Spleen (tissue), 11 donors: ENCODE measurements at regions not wholly inside any gene's neighbourhood (a gene's known extent, or its start where the extent isn't known, plus 50 kb on each side); places are given as distances from the start of the nearest gene placed in this dataset.

Experiments
- DNase-seq: peaks from one replicate; pipeline ENCODE4 v3.0.0-alpha.2; 2020
- H3K27ac ChIP-seq, 8 donors: fragments of 200-600 bp; sonication (generic) in 7 of 8; 1 replicate in 4 of 8; 2 replicates in 4 of 8; pipeline versions ENCODE4 v1.5.0 to v1.8.0; 2016 to 2021; ENCODE audit warnings: inconsistent platforms in 4 of 8, mild to moderate bottlenecking in 4 of 8, moderate library complexity in 1 of 8
- H3K27me3 ChIP-seq, 7 donors: fragments of 200-600 bp; sonication (generic) in 6 of 7; replicated peaks in 1 of 7; 1 replicate in 4 of 7; 2 replicates in 3 of 7; pipeline versions ENCODE4 v1.5.0 to v1.8.0; 2016 to 2021; ENCODE audit warnings: inconsistent platforms in 3 of 7, mild to moderate bottlenecking in 1 of 7
- H3K36me3 ChIP-seq, 6 donors: fragments of 200-600 bp; sonication (generic) in 5 of 6; 1 replicate in 4 of 6; 2 replicates in 2 of 6; pipeline versions ENCODE4 v1.5.0 to v1.8.0; 2016 to 2021; ENCODE audit warnings: inconsistent platforms in 2 of 6
- H3K4me1 ChIP-seq, 6 donors: fragments of 200-600 bp; sonication (generic) in 5 of 6; 1 replicate in 3 of 6; 2 replicates in 3 of 6; pipeline versions ENCODE4 v1.5.0 to v1.8.0; 2016 to 2021; ENCODE audit warnings: inconsistent platforms in 3 of 6
- H3K4me3 ChIP-seq, 8 donors: fragments of 200-600 bp; sonication (generic) in 7 of 8; 1 replicate in 4 of 8; 2 replicates in 4 of 8; pipeline versions ENCODE4 v1.5.0 to v1.8.0; 2016 to 2021; ENCODE audit warnings: inconsistent platforms in 4 of 8, mild to moderate bottlenecking in 4 of 8, moderate library complexity in 2 of 8
- H3K9me3 ChIP-seq, 8 donors: fragments of 200-600 bp; sonication (generic) in 7 of 8; 1 replicate in 4 of 8; 2 replicates in 4 of 8; pipeline versions ENCODE4 v1.5.0 to v1.8.0; 2016 to 2021; ENCODE audit warnings: inconsistent platforms in 4 of 8
- POLR2A ChIP-seq, 3 donors: fragments of 450-650 bp; IDR thresholded peaks; one replicate each; pipeline ENCODE4 v1.5.1; 2017; ENCODE audit warnings: antibody characterized with exemption in 3 of 3, mild to moderate bottlenecking in 1 of 3
- POLR2AphosphoS5 ChIP-seq, 3 donors: sonication (generic); formaldehyde crosslinking; IDR thresholded peaks; one replicate each; pipeline ENCODE4 v1.5.1; 2017; ENCODE audit warnings: antibody characterized with exemption in 3 of 3
- WGBS, 5 donors: extraction: QIAGEN DNeasy Blood & Tissue Kit in 3 of 5; methylation state at CpG; one replicate each; pipeline versions ENCODE4 v1.1.5 to v1.1.7; 2013 to 2018; 5-methylcytosine and 5-hydroxymethylcytosine counted together
- intact Hi-C: fragments of 100-400 bp; cut with DNase I; formaldehyde crosslinking; loops from one replicate; pipeline ENCODE4 v1.15.0; 2023; ENCODE audit warnings: low total_unique reads
- TF ChIP-seq, protein P1 (sequence below), 11 experiments: fragments of 200-600 bp in 7 of 11; fragments of 450-650 bp in 4 of 11; sonication (generic) in 4 of 11; IDR thresholded peaks in 8 of 11; conservative IDR thresholded peaks in 3 of 11; 1 replicate in 7 of 11; 2 replicates in 4 of 11; pipeline versions ENCODE4 v1.4.0 to v1.8.0; 2016 to 2021; ENCODE audit warnings: antibody characterized with exemption in 11 of 11, inconsistent platforms in 4 of 11, mild to moderate bottlenecking in 1 of 11
- donor health status: healthy with polysubstance abuse.
- donor health status: DM: no; HTN: no; CAD: no; lungs with moderate emphysema.
- donor health status: DM: no; HTN: no; CAD: no.
- donor health status: Bipolar disorder and iron deficiency.
- donor health status: healthy.
- donor health status: DM: no; HTN: no; CAD: no.
- donor health status: DM: yes; HTN: yes; CAD: no.

DNA sequence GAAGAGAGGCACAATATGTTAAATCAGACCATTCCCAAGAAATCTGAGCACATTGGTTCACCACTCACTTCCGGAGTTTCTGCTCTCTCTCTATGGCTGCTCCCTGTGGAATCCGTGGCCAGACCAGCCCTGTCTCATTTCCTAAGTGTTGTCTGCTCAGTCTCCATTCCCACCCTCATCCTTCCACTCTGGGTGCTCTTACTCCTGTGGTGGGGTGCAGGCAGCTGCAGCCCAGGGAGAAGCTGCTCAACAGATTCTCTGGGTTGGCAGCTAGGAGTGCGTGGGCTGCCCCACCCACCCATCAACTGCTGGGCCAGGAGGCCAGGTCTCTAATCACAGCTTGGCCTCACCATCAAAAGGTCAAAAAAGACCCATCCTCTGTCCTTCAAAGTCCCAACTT is 98.3 kb downstream of the ARL4C start:
- 80 to 89% (median 88%) methylated on average over 3 of the region's 3 CpGs for WGBS, 5 donors
- TF ChIP-seq POLR2A (IDR thresholded peaks at IDR 0.05) = no peak
- TF ChIP-seq POLR2AphosphoS5 (IDR thresholded peaks at IDR 0.05) = no peak
- TF ChIP-seq, protein P1, sequence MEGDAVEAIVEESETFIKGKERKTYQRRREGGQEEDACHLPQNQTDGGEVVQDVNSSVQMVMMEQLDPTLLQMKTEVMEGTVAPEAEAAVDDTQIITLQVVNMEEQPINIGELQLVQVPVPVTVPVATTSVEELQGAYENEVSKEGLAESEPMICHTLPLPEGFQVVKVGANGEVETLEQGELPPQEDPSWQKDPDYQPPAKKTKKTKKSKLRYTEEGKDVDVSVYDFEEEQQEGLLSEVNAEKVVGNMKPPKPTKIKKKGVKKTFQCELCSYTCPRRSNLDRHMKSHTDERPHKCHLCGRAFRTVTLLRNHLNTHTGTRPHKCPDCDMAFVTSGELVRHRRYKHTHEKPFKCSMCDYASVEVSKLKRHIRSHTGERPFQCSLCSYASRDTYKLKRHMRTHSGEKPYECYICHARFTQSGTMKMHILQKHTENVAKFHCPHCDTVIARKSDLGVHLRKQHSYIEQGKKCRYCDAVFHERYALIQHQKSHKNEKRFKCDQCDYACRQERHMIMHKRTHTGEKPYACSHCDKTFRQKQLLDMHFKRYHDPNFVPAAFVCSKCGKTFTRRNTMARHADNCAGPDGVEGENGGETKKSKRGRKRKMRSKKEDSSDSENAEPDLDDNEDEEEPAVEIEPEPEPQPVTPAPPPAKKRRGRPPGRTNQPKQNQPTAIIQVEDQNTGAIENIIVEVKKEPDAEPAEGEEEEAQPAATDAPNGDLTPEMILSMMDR (IDR thresholded peaks at IDR 0.05 in 8 of 11, conservative IDR thresholded peaks at IDR 0.05 in 3 of 11) = no peak

DNA sequence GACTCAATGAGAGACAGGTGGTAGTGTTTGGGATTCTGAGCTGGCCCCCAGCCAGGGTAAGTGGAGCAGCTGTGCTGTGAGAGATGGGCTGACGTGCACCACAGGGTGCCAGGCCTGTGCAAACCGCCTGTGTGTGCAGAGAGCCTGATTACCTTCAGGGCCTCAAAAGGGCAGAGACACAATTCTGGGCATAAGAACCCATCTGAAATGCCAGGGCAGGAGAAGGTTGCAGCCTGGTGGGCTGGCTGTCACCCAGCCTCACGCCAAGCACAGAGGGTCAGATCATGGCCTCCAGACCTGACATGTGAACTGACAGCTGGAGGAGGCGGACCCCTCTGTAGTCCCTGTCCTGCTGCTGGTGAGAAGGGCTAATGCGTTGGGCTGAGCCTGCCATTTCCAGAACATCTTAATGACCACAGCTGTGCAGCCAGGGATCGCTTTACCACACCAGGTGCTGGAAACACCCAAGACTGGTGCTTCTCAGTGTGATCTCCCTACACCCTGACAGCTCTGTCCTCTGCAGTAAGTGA is 100.9 kb downstream of the ARL4C start:
- no peak overlapping the region for H3K27ac ChIP-seq
- 75 to 94% (median 84%) methylated on average over 1 to 6 of the region's 6 CpGs for WGBS, 5 donors
- peaks cover 0 to 20% (median 15%) of the 10 kb centered on the region in 6 donors for H3K4me1 ChIP-seq
- no peaks in the 10 kb centered on the region for H3K36me3 ChIP-seq
- intact Hi-C loops = no loop called here
- H3K4me3 ChIP-seq = no peak overlapping the region
- H3K27me3 ChIP-seq = no peaks in the 10 kb centered on the region
- no peaks in the 10 kb centered on the region for H3K9me3 ChIP-seq
- DNase-seq = no peak
- TF ChIP-seq POLR2AphosphoS5 (IDR thresholded peaks at IDR 0.05) (no peak), POLR2A (IDR thresholded peaks at IDR 0.05) (no peak)

More for the DNA sequence above, 98.3 kb downstream of the ARL4C start:
- intact Hi-C loops = no loop called here
- H3K9me3 ChIP-seq = no peaks in the 10 kb centered on the region
- H3K27ac ChIP-seq = no peak overlapping the region
- DNase-seq = no peak
- H3K4me1 ChIP-seq = peaks cover 0 to 6% (median 2%) of the 10 kb centered on the region in 6 donors
- H3K36me3 ChIP-seq = no peaks in the 10 kb centered on the region
- H3K4me3 ChIP-seq = no peak overlapping the region
- no peaks in the 10 kb centered on the region for H3K27me3 ChIP-seq

DNA sequence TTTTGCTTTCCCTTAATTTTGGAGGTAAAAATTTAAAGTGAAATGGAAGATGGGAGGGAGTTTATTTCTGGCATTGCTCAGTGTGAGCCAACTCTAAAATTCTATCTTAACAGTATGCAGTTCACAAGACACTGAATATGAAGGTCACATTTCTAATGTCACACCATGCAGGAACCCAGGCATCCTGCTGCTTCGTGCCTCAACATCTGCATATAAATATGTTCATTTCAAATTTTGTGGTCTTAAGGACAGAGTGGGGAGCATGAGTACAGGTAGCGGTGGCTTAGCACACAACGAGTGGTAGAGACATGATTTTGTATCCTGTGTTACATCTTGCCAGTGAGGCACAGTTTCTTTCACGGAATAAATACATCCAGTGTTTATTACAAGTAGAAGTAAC is 102.4 kb downstream of the ARL4C start:
- TF ChIP-seq, protein P1 (IDR thresholded peaks at IDR 0.05 in 8 of 11, conservative IDR thresholded peaks at IDR 0.05 in 3 of 11) = no peak
- TF ChIP-seq POLR2A (IDR thresholded peaks at IDR 0.05) (no peak), POLR2AphosphoS5 (IDR thresholded peaks at IDR 0.05) (no peak)

GRCh38 chr2:234393354-234393753 is 103.5 kb downstream of the ARL4C start:
- H3K4me3 ChIP-seq = no peak overlapping the region
- H3K36me3 ChIP-seq = no peaks in the 10 kb centered on the region
- no peak for DNase-seq
- WGBS, 5 donors = 80 to 86% (median 84%) methylated on average over 3 of the region's 3 CpGs
- TF ChIP-seq POLR2A (IDR thresholded peaks at IDR 0.05) (no peak), POLR2AphosphoS5 (IDR thresholded peaks at IDR 0.05) (no peak)
- TF ChIP-seq, protein P1 (IDR thresholded peaks at IDR 0.05 in 8 of 11, conservative IDR thresholded peaks at IDR 0.05 in 3 of 11) = no peak
- H3K27ac ChIP-seq = peak overlapping the region in 1 of 8 donors; percentile 16
- H3K9me3 ChIP-seq = no peaks in the 10 kb centered on the region
- peaks cover 0 to 20% (median 15%) of the 10 kb centered on the region in 6 donors for H3K4me1 ChIP-seq
- H3K27me3 ChIP-seq = no peaks in the 10 kb centered on the region
- intact Hi-C loops = no loop called here

More for the DNA sequence above, 102.4 kb downstream of the ARL4C start:
- peaks cover 0 to 20% (median 15%) of the 10 kb centered on the region in 6 donors for H3K4me1 ChIP-seq
- H3K36me3 ChIP-seq = no peaks in the 10 kb centered on the region
- H3K27ac ChIP-seq = no peak overlapping the region
- no peaks in the 10 kb centered on the region for H3K27me3 ChIP-seq
- DNase-seq = no peak
- intact Hi-C loops = no loop called here
- H3K4me3 ChIP-seq = no peak overlapping the region
- 81 to 97% (median 88%) methylated on average over 4 of the region's 4 CpGs for WGBS, 5 donors
- no peaks in the 10 kb centered on the region for H3K9me3 ChIP-seq
